Stimulated activated naive CD8-positive, alpha-beta T cell treated with anti-CD3 and anti-CD28 coated beads, Interleukin-15, Interleukin-2, amounts not matched to agents 100 ng/mL and 50 ng/mL, for 24 hours (primary cell): ENCODE measurements at regions not wholly inside any gene's neighbourhood (a gene's known extent, or its start where the extent isn't known, plus 50 kb on each side); places are given as distances from the start of the nearest gene placed in this dataset.

Source experiments
- H3K27ac Mint-ChIP-seq: one replicate; pipeline ENCODE4 v1.8.0; 2021; ENCODE audit warnings: mild to moderate bottlenecking, mixed read lengths
- H3K27me3 Mint-ChIP-seq: one replicate; pipeline ENCODE4 v1.8.0; 2021; ENCODE audit warnings: mixed read lengths
- H3K36me3 Mint-ChIP-seq: one replicate; pipeline ENCODE4 v1.8.0; 2021; ENCODE audit warnings: low read depth, mixed read lengths
- H3K4me1 Mint-ChIP-seq: one replicate; pipeline ENCODE4 v1.8.0; 2021; ENCODE audit warnings: low read depth, mixed read lengths
- H3K4me3 Mint-ChIP-seq: one replicate; pipeline ENCODE4 v1.8.0; 2021; ENCODE audit warnings: mild to moderate bottlenecking, mixed read lengths
- H3K9me3 Mint-ChIP-seq: one replicate; pipeline ENCODE4 v1.8.0; 2021; ENCODE audit warnings: mixed read lengths

DNA sequence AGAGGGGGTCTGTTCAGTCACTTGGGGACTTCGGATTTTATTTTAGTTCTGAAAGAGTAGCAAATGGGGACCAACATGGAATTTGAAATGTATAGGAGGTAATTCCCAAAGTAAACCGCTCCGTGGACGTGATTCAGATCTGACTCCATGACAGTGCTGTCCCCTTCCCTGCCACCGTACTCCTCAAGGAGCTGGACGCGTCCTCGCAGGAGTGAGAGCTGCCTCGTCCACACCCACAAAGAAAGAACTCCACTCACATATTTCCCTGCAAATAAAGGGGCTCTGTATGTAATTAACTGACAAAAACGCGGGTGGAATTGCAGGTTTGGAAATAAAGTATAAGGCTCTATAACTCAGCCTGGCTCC, 183.6 kb downstream of the ETS2 start:
- Mint-ChIP-seq H3K9me3 (no peaks in the 10 kb centered on the region), H3K27me3 (peaks cover 44% of the 10 kb centered on the region), H3K27ac (no peak overlapping the region), H3K4me1 (peaks cover 20% of the 10 kb centered on the region), H3K4me3 (no peak overlapping the region), H3K36me3 (no peaks in the 10 kb centered on the region)

- H3K9me3 Mint-ChIP-seq: no peaks in the 10 kb centered on the region
- H3K4me3 Mint-ChIP-seq: no peak overlapping the region
- H3K4me1 Mint-ChIP-seq: peaks cover 25% of the 10 kb centered on the region
- H3K36me3 Mint-ChIP-seq: no peaks in the 10 kb centered on the region
- H3K27me3 Mint-ChIP-seq: peaks cover 46% of the 10 kb centered on the region
- H3K27ac Mint-ChIP-seq: no peak overlapping the region
These were observed 183.0 kb downstream of the ETS2 start for GRCh38 chr21:38988509-38989378.

DNA sequence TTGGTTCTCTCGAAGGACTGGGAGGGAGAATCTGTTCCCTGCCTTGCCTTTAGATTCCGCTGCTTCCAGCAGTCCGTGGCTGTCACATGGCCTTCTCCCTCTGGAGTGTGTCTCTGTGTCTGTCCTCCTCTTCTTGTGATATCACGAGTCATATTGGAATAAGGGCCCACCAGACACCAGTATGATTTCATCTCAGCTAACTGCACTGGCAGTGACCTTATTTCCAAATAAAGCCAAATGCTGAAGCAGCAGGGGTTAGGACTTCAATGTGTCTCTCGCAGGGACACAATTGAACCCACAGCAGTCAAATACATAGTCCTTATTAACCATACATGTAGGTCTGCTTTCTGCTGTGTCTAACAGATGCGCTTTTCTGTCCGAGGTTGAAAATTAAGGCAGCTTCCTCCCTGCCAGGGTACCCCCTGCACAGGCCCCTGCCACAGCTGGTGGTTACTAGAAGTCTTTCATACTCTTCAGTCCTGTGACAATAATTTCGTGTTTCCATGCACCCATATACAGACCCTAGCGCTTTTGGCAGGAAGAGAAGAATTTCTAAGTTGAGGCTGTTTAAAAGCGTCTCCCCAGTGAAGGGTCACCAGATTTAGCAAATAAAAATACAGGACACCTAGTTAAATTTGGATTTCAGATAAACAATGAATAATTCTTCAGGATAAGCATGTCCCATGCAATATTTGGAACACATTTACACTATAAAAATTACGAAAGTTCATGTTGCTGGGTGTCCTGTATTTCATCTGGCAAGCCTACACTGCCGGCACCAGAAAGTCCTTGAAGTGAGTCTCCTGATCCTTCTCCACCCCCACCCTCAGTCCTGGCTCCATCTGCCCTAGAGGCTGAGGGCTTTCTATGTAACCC, 182.1 kb downstream of the ETS2 start:
- no peak overlapping the region for H3K27ac Mint-ChIP-seq
- H3K4me1 Mint-ChIP-seq: peaks cover 25% of the 10 kb centered on the region
- no peaks in the 10 kb centered on the region for H3K9me3 Mint-ChIP-seq
- no peaks in the 10 kb centered on the region for H3K36me3 Mint-ChIP-seq
- no peak overlapping the region for H3K4me3 Mint-ChIP-seq
- peaks cover 54% of the 10 kb centered on the region for H3K27me3 Mint-ChIP-seq

GRCh38 chr21:38986806-38987632, 181.3 kb downstream of the ETS2 start:
- Mint-ChIP-seq H3K4me1 (peaks cover 25% of the 10 kb centered on the region), H3K27ac (no peak overlapping the region), H3K27me3 (peaks cover 59% of the 10 kb centered on the region), H3K4me3 (no peak overlapping the region), H3K36me3 (no peaks in the 10 kb centered on the region), H3K9me3 (no peaks in the 10 kb centered on the region)

- Mint-ChIP-seq H3K4me3 (no peak overlapping the region), H3K27me3 (peaks cover 65% of the 10 kb centered on the region), H3K9me3 (no peaks in the 10 kb centered on the region), H3K27ac (peak overlapping the region; percentile 73), H3K36me3 (no peaks in the 10 kb centered on the region), H3K4me1 (peaks cover 29% of the 10 kb centered on the region)
These were observed 180.7 kb downstream of the ETS2 start for GRCh38 chr21:38986406-38986805.

GRCh38 chr21:38985568-38986378, 180.0 kb downstream of the ETS2 start:
- Mint-ChIP-seq H3K27ac (peak overlapping the region; percentile 73), H3K9me3 (no peaks in the 10 kb centered on the region), H3K4me3 (peak overlapping the region; percentile 71), H3K4me1 (peaks cover 31% of the 10 kb centered on the region), H3K36me3 (no peaks in the 10 kb centered on the region), H3K27me3 (peaks cover 67% of the 10 kb centered on the region)

GRCh38 chr21:38984982-38985567, 179.3 kb downstream of the ETS2 start:
- Mint-ChIP-seq H3K36me3 (no peaks in the 10 kb centered on the region), H3K9me3 (no peaks in the 10 kb centered on the region), H3K27me3 (peaks cover 73% of the 10 kb centered on the region), H3K4me3 (peak overlapping the region; percentile 71), H3K27ac (peak overlapping the region; percentile 73), H3K4me1 (peaks cover 37% of the 10 kb centered on the region)

- Mint-ChIP-seq H3K27ac (peak overlapping the region; percentile 73), H3K4me1 (peaks cover 43% of the 10 kb centered on the region), H3K9me3 (no peaks in the 10 kb centered on the region), H3K4me3 (peak overlapping the region; percentile 71), H3K36me3 (no peaks in the 10 kb centered on the region), H3K27me3 (peaks cover 73% of the 10 kb centered on the region)
These were observed 178.8 kb downstream of the ETS2 start for GRCh38 chr21:38984568-38984967.

DNA sequence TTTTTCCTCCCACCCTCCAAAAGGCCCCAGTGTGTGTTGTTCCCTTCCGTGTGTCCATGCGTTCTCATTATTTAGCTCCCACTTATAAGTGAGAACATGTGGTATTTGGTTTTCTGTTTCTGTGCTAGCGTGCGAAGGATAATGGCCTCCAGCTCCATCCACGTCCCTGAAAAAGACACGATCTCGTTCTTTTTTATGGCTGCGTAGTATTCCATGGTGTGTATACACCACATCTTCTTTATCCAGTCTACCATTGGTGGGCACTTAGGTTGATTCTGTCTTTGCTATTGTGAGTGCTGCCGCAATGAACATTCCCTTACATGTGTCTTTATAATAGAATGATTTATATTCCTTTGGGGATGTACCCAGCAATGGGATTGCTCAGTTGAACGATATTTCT, 177.8 kb downstream of the ETS2 start:
- Mint-ChIP-seq H3K36me3 (no peaks in the 10 kb centered on the region), H3K4me1 (peaks cover 47% of the 10 kb centered on the region), H3K27ac (peak overlapping the region; percentile 48), H3K27me3 (peaks cover 67% of the 10 kb centered on the region), H3K9me3 (no peaks in the 10 kb centered on the region), H3K4me3 (no peak overlapping the region)

DNA sequence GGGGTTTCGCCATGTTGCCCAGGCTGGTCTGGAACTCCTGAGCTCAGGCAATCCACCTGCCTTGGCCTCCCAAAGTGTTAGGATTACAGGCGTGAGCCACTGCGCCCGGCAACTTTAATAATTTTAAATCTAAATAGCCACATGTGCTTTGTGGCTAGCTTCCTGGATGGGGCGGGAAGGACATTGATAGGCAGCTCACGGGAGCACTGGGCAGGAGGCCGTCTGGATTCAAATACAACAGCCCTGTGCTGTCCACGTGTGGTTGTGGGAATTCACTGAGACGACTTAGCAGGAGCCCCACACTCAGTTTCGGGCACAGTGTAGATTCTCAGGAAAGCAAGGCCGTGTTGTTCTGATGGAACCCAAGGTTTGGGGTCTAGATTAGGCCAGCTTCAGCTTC, 177.1 kb downstream of the ETS2 start:
- no peaks in the 10 kb centered on the region for H3K36me3 Mint-ChIP-seq
- no peak overlapping the region for H3K27ac Mint-ChIP-seq
- H3K27me3 Mint-ChIP-seq: peaks cover 59% of the 10 kb centered on the region
- no peaks in the 10 kb centered on the region for H3K9me3 Mint-ChIP-seq
- H3K4me3 Mint-ChIP-seq: no peak overlapping the region
- H3K4me1 Mint-ChIP-seq: peaks cover 47% of the 10 kb centered on the region

DNA sequence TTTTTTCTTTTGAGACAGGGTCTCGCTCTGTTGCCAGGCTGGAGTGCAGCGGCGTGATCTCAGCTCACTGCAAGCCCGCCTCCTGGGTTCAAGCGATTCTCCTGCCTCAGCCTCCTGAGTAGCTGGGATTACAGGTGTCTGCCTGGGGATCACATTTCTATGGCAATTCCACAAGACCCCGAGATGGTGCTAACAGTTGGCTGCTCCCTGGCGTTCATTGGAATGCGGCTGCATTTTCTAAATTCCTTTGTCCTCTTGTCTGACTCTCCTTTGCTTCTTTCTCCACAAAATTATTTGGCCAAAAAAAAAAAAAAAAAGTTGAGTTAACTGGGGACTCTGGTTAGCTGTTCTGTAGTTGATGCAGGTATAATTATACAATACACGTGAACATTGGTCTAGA, 176.4 kb downstream of the ETS2 start:
- Mint-ChIP-seq H3K9me3 (no peaks in the 10 kb centered on the region), H3K27me3 (peaks cover 61% of the 10 kb centered on the region), H3K27ac (no peak overlapping the region), H3K36me3 (no peaks in the 10 kb centered on the region), H3K4me1 (peaks cover 47% of the 10 kb centered on the region), H3K4me3 (no peak overlapping the region)

- Mint-ChIP-seq H3K36me3 (no peaks in the 10 kb centered on the region), H3K4me3 (no peak overlapping the region), H3K27me3 (peaks cover 60% of the 10 kb centered on the region), H3K27ac (peak overlapping the region; percentile 19), H3K9me3 (no peaks in the 10 kb centered on the region), H3K4me1 (peaks cover 40% of the 10 kb centered on the region)
These were observed 174.9 kb downstream of the ETS2 start for GRCh38 chr21:38980416-38981313.
